Loucy (cell line): ENCODE measurements at regions not wholly inside any gene's neighbourhood (a gene's known extent, or its start where the extent isn't known, plus 50 kb on each side); places are given as distances from the start of the nearest gene placed in this dataset.
"Not testable (repeated sequence)": the region's sequence is repeated elsewhere in the genome, so short reads cannot be mapped to it uniquely, and the experiment has no call there.

ENCODE experiments used
- H2AFZ ChIP-seq: fragments of 200-600 bp; sonication (generic); 2 replicates; pipeline ENCODE4 v1.6.0; 2016; ENCODE audit warnings: antibody characterized with exemption, mild to moderate bottlenecking, low read length, moderate library complexity
- H3F3A ChIP-seq: fragments of 200-600 bp; 2 replicates; pipeline ENCODE4 v1.6.0; 2016; ENCODE audit warnings: antibody characterized with exemption, low read depth, mild to moderate bottlenecking
- H3K27me3 ChIP-seq: fragments of 200-600 bp; sonication (generic); 2 replicates; pipeline ENCODE4 v1.6.1; 2014; ENCODE audit warnings: low read length, mild to moderate bottlenecking; ENCODE audit not compliant: insufficient read depth, poor library complexity, severe bottlenecking
- H3K36me3 ChIP-seq: fragments of 200-600 bp; sonication (generic); 2 replicates; pipeline ENCODE4 v1.6.1; 2016; ENCODE audit warnings: low read length; ENCODE audit not compliant: insufficient read depth
- H3K4me1 ChIP-seq: fragments of 200-600 bp; sonication (generic); 2 replicates; pipeline ENCODE4 v1.5.1; 2014; ENCODE audit warnings: low read length, mild to moderate bottlenecking; ENCODE audit not compliant: insufficient read depth, poor library complexity, severe bottlenecking
- H3K4me2 ChIP-seq: fragments of 200-600 bp; sonication (generic); 2 replicates; pipeline ENCODE4 v1.6.0; 2014; ENCODE audit warnings: antibody characterized with exemption, low read length, low read depth, mild to moderate bottlenecking; ENCODE audit not compliant: poor library complexity, severe bottlenecking
- H3K4me3 ChIP-seq: fragments of 200-600 bp; sonication (generic); 2 replicates; pipeline ENCODE4 v1.5.1; 2014; ENCODE audit warnings: low read length, mild to moderate bottlenecking, mixed read lengths; ENCODE audit not compliant: poor library complexity, severe bottlenecking
- H3K79me2 ChIP-seq: fragments of 200-600 bp; sonication (generic); 2 replicates; pipeline ENCODE4 v1.6.1; 2014; ENCODE audit warnings: low read length; ENCODE audit not compliant: insufficient read depth
- H3K9ac ChIP-seq: fragments of 200-600 bp; sonication (generic); 2 replicates; pipeline ENCODE4 v1.6.0; 2014; ENCODE audit warnings: mild to moderate bottlenecking, low read depth, low read length, moderate library complexity; ENCODE audit not compliant: poor library complexity, severe bottlenecking
- H3K9me2 ChIP-seq: fragments of 200-600 bp; sonication (generic); replicated peaks from 2 replicates; pipeline ENCODE4 v1.6.1; 2016; ENCODE audit warnings: low read depth, low read length, mixed read lengths
- H3K9me3 ChIP-seq: fragments of 200-600 bp; sonication (generic); 2 replicates; pipeline ENCODE4 v1.6.1; 2014; ENCODE audit warnings: mild to moderate bottlenecking, antibody characterized with exemption, low read length, low read depth; ENCODE audit not compliant: insufficient read depth
- H4K20me1 ChIP-seq: fragments of 200-600 bp; sonication (generic); 2 replicates; pipeline ENCODE4 v1.6.0; 2014; ENCODE audit warnings: antibody characterized with exemption, low read length, mild to moderate bottlenecking; ENCODE audit not compliant: insufficient read depth, poor library complexity, severe bottlenecking
- CTCF ChIP-seq: fragments of 200-600 bp; sonication (generic); conservative IDR thresholded peaks from 2 replicates; pipeline ENCODE4 v1.5.1; 2014; ENCODE audit warnings: mild to moderate bottlenecking, antibody characterized with exemption, low read length
- EZH2phosphoT487 ChIP-seq: fragments of 200-600 bp; IDR thresholded peaks from 2 replicates; pipeline ENCODE4 v1.6.1; 2018; ENCODE audit warnings: antibody characterized with exemption, mild to moderate bottlenecking, moderate library complexity, borderline replicate concordance

GRCh38 chr3:75237053-75237452 lies 427.1 kb upstream of the FRG2C start:
- H3K9ac ChIP-seq: no peak overlapping the region
- H3K27me3 ChIP-seq: no peaks in the 10 kb centered on the region
- no peaks in the 10 kb centered on the region for H3K4me1 ChIP-seq
- TF ChIP-seq CTCF: no peak
- no peak for TF ChIP-seq EZH2phosphoT487
- no peaks in the 10 kb centered on the region for H3K9me3 ChIP-seq
- no peaks in the 10 kb centered on the region for H4K20me1 ChIP-seq
- H3K36me3 ChIP-seq: no peaks in the 10 kb centered on the region
- H3K79me2 ChIP-seq: no peaks in the 10 kb centered on the region
- no peaks in the 10 kb centered on the region for H3K9me2 ChIP-seq
- H3K4me3 ChIP-seq: no peak overlapping the region
- H3K4me2 ChIP-seq: no peak overlapping the region
- no peaks in the 10 kb centered on the region for H3F3A ChIP-seq
- H2AFZ ChIP-seq: no peak overlapping the region

GRCh38 chr3:75237477-75237876 lies 426.7 kb upstream of the FRG2C start:
- TF ChIP-seq EZH2phosphoT487 (no peak), CTCF (no peak)
- Histone ChIP-seq H3K9me3 (no peaks in the 10 kb centered on the region), H3K9ac (no peak overlapping the region), H3K27me3 (no peaks in the 10 kb centered on the region), H3K4me1 (no peaks in the 10 kb centered on the region), H3K4me3 (no peak overlapping the region), H3K36me3 (no peaks in the 10 kb centered on the region), H3F3A (no peaks in the 10 kb centered on the region), H4K20me1 (no peaks in the 10 kb centered on the region), H3K79me2 (no peaks in the 10 kb centered on the region), H3K4me2 (no peak overlapping the region), H3K9me2 (no peaks in the 10 kb centered on the region), H2AFZ (no peak overlapping the region)

- not testable (repeated sequence) for H3K9ac ChIP-seq, H3K4me2 ChIP-seq, H3K4me3 ChIP-seq, H3K9me3 ChIP-seq, H4K20me1 ChIP-seq, H2AFZ ChIP-seq, H3F3A ChIP-seq, H3K27me3 ChIP-seq, H3K9me2 ChIP-seq, H3K4me1 ChIP-seq, H3K36me3 ChIP-seq, H3K79me2 ChIP-seq
Measured at GRCh38 chr3:75241226-75241962, 422.7 kb upstream of the FRG2C start.
